Stomach (tissue), 8 donors: ENCODE measurements at regions not wholly inside any gene's neighbourhood (a gene's known extent, or its start where the extent isn't known, plus 50 kb on each side); places are given as distances from the start of the nearest gene placed in this dataset.

Source experiments
- DNase-seq, 2 donors: peaks; one replicate each; pipeline versions ENCODE4 v3.0.0 to v3.0.0-alpha.2; 2013 to 2019
- H3K27ac ChIP-seq, 5 donors: fragments of 200-600 bp in 4 of 5; sonication (generic) in 4 of 5; one replicate each; pipeline ENCODE4 v1.5.1; 2013 to 2019; ENCODE audit warnings: mild to moderate bottlenecking in 1 of 5, moderate library complexity in 1 of 5
- H3K27me3 ChIP-seq, 3 donors: fragments of 200-600 bp; sonication (generic); one replicate each; pipeline ENCODE4 v1.5.1; 2017 to 2019; ENCODE audit warnings: mixed run types in 1 of 3
- H3K36me3 ChIP-seq, 4 donors: fragments of 200-600 bp; sonication (generic); 1 replicate in 3 of 4; 2 replicates in 1 of 4; pipeline ENCODE4 v1.5.1; 2016 to 2019
- H3K4me1 ChIP-seq, 4 donors: fragments of 200-600 bp; sonication (generic); one replicate each; pipeline ENCODE4 v1.5.1; 2016 to 2019
- H3K4me3 ChIP-seq, 4 donors: fragments of 200-600 bp; sonication (generic) in 3 of 4; one replicate each; pipeline ENCODE4 v1.5.1; 2016 to 2019; ENCODE audit warnings: mild to moderate bottlenecking in 1 of 4
- H3K9me3 ChIP-seq, 4 donors: fragments of 200-600 bp; sonication (generic); one replicate each; pipeline ENCODE4 v1.5.1; 2016 to 2019
- EP300 ChIP-seq: sonication (generic); formaldehyde crosslinking; IDR thresholded peaks from one replicate; pipeline ENCODE4 v1.6.1; 2017; ENCODE audit warnings: antibody characterized with exemption
- POLR2A ChIP-seq, 4 donors: fragments of 450-650 bp; IDR thresholded peaks; one replicate each; pipeline ENCODE4 v1.6.1; 2016; ENCODE audit warnings: antibody characterized with exemption in 4 of 4, control low read depth in 2 of 4, mild to moderate bottlenecking in 1 of 4, moderate library complexity in 1 of 4
- POLR2AphosphoS5 ChIP-seq, 3 donors: sonication (generic); formaldehyde crosslinking; IDR thresholded peaks; one replicate each; pipeline ENCODE4 v1.6.1; 2016; ENCODE audit warnings: antibody characterized with exemption in 3 of 3
- WGBS, 5 donors: extraction: QIAGEN DNeasy Blood & Tissue Kit in 3 of 5; methylation state at CpG; one replicate each; pipeline versions ENCODE4 v1.1.5 to v1.1.7; 2013 to 2018; 5-methylcytosine and 5-hydroxymethylcytosine counted together
- intact Hi-C: fragments of 100-400 bp; cut with DNase I; formaldehyde crosslinking; loops from one replicate; pipeline ENCODE4 v1.15.1; 2023; ENCODE audit warnings: low total_unique reads
- TF ChIP-seq, protein P1 (sequence below), 7 experiments: fragments of 450-650 bp in 4 of 7; fragments of 200-600 bp in 3 of 7; sonication (generic) in 3 of 7; IDR thresholded peaks; one replicate each; pipeline ENCODE4 v1.5.1; 2016 to 2019; ENCODE audit warnings: antibody characterized with exemption in 7 of 7, control low read depth in 2 of 7, mild to moderate bottlenecking in 1 of 7
- donor health status: healthy with polysubstance abuse.
- donor health status: Bipolar disorder and iron deficiency.
- donor health status: healthy.

DNA sequence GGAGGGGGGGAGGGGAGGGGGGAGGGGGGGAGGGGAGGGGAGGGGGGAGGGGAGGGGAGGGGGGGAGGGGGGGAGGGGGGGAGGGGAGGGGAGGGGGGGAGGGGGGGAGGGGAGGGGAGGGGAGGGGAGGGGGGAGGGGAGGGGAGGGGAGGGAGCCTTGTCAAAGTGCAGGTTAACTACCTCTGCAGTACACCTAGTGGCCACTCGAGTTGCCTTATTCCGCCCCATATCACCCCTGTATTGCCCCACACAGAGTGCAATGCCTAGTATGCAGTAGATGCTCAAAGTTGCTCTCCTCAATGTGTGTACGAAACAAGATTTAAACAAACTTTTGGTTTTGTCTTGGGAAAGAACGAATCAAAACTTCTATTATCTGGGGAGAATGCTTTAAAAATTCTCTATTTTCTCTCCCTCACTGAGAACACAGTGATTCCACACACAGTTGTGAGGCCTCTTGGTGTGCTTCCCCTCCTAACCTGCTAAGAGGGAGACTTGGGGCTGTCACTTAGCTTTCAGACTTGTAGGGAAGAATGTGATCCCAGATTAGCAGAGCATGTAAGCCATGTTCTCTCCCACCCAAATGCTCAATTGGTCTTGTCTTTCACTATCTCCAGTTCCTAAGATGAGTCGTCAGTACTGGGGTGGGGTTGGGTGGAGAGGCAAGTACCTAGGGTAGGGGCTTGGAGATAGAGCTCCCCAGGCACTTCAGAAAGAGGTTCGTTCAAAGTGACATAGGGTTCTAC, 79.7 kb upstream of the MAP10 start:
- WGBS, 5 donors: 75 to 85% (median 80%) methylated on average over 6 of the region's 6 CpGs
- no peak overlapping the region for H3K4me3 ChIP-seq
- no peak overlapping the region for H3K27ac ChIP-seq
- no peaks in the 10 kb centered on the region for H3K27me3 ChIP-seq
- intact Hi-C loops: no loop called here
- DNase-seq: no peak
- peaks cover 0 to 10% (median 0%) of the 10 kb centered on the region in 4 donors for H3K4me1 ChIP-seq
- no peaks in the 10 kb centered on the region for H3K9me3 ChIP-seq
- H3K36me3 ChIP-seq: no peaks in the 10 kb centered on the region
- no peak for TF ChIP-seq POLR2AphosphoS5 (IDR thresholded peaks at IDR 0.05)
- no peak for TF ChIP-seq POLR2A (IDR thresholded peaks at IDR 0.05)
- no peak for TF ChIP-seq EP300
- TF ChIP-seq, protein P1, sequence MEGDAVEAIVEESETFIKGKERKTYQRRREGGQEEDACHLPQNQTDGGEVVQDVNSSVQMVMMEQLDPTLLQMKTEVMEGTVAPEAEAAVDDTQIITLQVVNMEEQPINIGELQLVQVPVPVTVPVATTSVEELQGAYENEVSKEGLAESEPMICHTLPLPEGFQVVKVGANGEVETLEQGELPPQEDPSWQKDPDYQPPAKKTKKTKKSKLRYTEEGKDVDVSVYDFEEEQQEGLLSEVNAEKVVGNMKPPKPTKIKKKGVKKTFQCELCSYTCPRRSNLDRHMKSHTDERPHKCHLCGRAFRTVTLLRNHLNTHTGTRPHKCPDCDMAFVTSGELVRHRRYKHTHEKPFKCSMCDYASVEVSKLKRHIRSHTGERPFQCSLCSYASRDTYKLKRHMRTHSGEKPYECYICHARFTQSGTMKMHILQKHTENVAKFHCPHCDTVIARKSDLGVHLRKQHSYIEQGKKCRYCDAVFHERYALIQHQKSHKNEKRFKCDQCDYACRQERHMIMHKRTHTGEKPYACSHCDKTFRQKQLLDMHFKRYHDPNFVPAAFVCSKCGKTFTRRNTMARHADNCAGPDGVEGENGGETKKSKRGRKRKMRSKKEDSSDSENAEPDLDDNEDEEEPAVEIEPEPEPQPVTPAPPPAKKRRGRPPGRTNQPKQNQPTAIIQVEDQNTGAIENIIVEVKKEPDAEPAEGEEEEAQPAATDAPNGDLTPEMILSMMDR (IDR thresholded peaks at IDR 0.05): no peak

DNA sequence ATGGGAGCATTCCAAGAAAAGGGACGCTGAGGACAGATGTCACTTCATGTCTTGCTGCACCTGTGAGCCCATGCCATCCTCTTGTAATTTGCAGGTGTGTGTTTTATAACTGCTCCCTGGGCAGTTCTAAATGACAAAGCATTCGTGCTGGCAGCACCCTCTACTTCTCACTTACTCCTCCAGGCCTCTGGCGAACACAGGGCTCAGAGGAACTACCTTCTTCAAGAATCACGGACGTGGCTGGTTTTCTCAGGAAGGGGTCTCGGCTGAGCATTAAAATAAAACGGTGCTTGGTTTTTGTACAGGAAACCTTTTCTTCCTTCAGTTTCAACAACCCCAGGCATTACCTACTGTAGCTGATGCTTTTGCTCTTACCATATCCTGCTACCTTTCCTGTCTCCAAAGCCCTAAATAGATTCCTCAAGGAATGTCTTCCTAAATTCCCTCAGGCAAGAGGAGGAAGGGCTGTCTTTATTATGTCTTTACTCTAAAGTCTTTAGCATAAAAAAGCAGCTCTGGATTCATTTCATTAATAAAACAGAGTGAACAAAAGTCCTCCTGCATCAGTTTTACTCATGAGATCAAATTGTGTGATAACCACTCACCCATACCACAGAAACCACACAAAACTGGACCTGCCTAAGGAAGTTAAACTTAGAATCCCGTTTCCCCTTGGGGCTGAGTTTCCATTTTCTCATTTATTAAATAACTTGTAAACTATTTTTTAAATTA, 79.0 kb upstream of the MAP10 start:
- TF ChIP-seq, protein P1 (IDR thresholded peaks at IDR 0.05): no peak
- no peak for TF ChIP-seq POLR2AphosphoS5 (IDR thresholded peaks at IDR 0.05)
- TF ChIP-seq POLR2A (IDR thresholded peaks at IDR 0.05): no peak
- no peak for TF ChIP-seq EP300
- H3K4me1 ChIP-seq: peaks cover 0 to 10% (median 0%) of the 10 kb centered on the region in 4 donors
- no peak overlapping the region for H3K4me3 ChIP-seq
- H3K27ac ChIP-seq: no peak overlapping the region
- H3K36me3 ChIP-seq: no peaks in the 10 kb centered on the region
- H3K9me3 ChIP-seq: no peaks in the 10 kb centered on the region
- intact Hi-C loops: no loop called here
- no peak for DNase-seq
- 63 to 75% (median 71%) methylated on average over 8 of the region's 8 CpGs for WGBS, 5 donors
- H3K27me3 ChIP-seq: no peaks in the 10 kb centered on the region

DNA sequence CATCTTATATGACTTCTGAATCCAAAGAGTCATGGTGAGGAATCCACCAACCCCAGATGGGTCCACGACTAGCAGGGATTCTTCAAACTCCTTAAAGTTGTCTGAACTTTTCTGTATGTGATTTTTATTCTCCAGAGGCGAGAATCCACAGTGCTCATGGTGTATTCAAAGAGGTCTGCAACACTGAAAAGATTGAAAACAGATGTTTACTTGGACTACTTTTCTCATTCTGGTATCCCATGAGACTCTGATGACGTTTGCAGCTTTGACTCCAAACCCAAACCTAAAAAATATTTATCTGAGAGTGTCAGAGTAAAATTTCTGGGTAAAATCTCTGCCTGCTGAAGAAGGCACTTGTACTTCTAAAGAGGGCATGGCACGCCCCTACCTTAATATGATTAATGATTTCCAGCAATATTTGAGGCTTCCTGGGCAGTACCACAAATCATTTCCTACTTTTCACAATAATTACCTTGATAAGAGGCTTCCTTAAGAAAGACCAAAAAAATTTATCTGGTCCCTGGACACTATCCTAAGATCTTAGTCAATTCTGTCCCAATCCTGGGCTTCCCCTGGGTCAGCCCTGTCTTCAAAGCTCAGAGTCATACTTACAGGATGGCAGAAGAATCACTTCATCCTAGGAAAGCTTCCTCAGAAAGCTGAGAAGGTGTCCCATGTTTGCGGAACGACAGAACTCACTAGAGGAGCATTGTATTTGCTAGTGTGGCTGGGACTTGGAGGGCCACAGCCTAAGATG, 76.5 kb upstream of the MAP10 start:
- H3K27ac ChIP-seq: no peak overlapping the region
- H3K36me3 ChIP-seq: no peaks in the 10 kb centered on the region
- H3K27me3 ChIP-seq: no peaks in the 10 kb centered on the region
- TF ChIP-seq POLR2A (IDR thresholded peaks at IDR 0.05): no peak
- TF ChIP-seq, protein P1 (IDR thresholded peaks at IDR 0.05): no peak
- no peak for TF ChIP-seq POLR2AphosphoS5 (IDR thresholded peaks at IDR 0.05)
- no peak for TF ChIP-seq EP300
- intact Hi-C loops: no loop called here
- H3K9me3 ChIP-seq: no peaks in the 10 kb centered on the region
- peaks cover 0 to 10% (median 0%) of the 10 kb centered on the region in 4 donors for H3K4me1 ChIP-seq
- no peak overlapping the region for H3K4me3 ChIP-seq
- DNase-seq: peak in 1 of 2 donors; percentile 44
- 67 to 71% (median 68%) methylated on average over 6 of the region's 6 CpGs for WGBS, 5 donors

DNA sequence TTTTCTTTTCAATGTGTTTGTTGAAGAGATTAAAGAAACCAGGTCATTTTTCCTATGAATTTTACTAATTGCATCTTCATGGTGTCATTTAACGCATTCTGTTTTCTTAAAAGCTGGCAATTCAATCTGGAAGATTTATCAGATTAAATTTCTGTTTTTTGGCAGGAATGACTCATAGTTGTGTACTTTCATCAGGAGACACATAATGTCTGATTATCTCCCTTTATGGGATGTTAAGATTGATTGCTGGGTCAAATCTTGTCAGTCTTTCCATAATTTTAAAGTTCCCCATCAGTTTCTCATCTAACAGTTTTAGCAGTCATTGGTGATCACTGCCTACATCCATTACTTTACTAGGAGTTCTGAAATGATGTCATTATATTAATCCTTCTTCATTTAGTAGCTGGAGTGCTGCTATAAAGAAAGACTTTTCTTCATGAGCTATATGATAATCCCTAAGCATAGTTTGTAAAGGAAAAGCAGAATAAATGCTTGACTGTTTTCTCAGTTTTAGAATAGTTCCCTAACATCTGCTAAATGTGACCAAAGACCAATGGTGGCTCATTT, 72.8 kb upstream of the MAP10 start:
- TF ChIP-seq POLR2AphosphoS5 (IDR thresholded peaks at IDR 0.05): no peak
- intact Hi-C loops: no loop called here
- DNase-seq: no peak
- no peaks in the 10 kb centered on the region for H3K27me3 ChIP-seq
- no peak overlapping the region for H3K4me3 ChIP-seq
- H3K9me3 ChIP-seq: no peaks in the 10 kb centered on the region
- no peaks in the 10 kb centered on the region for H3K36me3 ChIP-seq
- H3K27ac ChIP-seq: no peak overlapping the region
- H3K4me1 ChIP-seq: peaks cover 0 to 6% (median 0%) of the 10 kb centered on the region in 4 donors
- 75 to 86% (median 81%) methylated on average over 1 of the region's 1 CpG for WGBS, 5 donors
